DND-41 (cell line): ENCODE measurements at regions not wholly inside any gene's neighbourhood (a gene's known extent, or its start where the extent isn't known, plus 50 kb on each side); places are given as distances from the start of the nearest gene placed in this dataset.

ENCODE experiments used
- EZH2 ChIP-seq: IDR thresholded peaks from 3 replicates; pipeline ENCODE4 v1.6.1; 2012; ENCODE audit warnings: borderline replicate concordance, low read depth, mild to moderate bottlenecking, moderate library complexity, low read length, inconsistent platforms; ENCODE audit not compliant: severe bottlenecking
- TF ChIP-seq, protein P1 (sequence below): IDR thresholded peaks from 2 replicates; pipeline ENCODE4 v1.5.1; 2012; ENCODE audit warnings: borderline replicate concordance, low read length, moderate library complexity, mild to moderate bottlenecking; ENCODE audit not compliant: poor library complexity, severe bottlenecking; ENCODE audit errors: extremely low read depth

DNA sequence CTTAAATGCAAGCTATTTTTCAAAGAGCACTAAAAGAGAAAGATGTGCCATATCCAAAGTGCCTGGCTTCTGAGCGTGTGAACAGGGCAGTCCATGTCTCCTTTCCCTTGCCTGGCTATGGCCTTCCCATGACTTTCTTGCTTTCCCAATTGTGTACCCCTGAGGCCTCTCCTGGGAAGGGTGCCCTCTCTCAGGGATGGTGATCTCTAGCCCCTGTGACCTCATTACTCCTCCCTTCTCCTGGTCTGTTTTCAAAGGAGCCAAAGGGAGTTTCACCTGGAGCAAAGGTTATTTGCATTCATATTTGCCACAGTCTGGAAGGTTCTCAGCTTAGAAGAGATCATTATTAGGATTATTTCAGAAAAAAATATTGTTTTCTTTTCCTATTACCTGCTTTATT, 429.4 kb upstream of the TMTC1 start:
- TF ChIP-seq, protein P1, sequence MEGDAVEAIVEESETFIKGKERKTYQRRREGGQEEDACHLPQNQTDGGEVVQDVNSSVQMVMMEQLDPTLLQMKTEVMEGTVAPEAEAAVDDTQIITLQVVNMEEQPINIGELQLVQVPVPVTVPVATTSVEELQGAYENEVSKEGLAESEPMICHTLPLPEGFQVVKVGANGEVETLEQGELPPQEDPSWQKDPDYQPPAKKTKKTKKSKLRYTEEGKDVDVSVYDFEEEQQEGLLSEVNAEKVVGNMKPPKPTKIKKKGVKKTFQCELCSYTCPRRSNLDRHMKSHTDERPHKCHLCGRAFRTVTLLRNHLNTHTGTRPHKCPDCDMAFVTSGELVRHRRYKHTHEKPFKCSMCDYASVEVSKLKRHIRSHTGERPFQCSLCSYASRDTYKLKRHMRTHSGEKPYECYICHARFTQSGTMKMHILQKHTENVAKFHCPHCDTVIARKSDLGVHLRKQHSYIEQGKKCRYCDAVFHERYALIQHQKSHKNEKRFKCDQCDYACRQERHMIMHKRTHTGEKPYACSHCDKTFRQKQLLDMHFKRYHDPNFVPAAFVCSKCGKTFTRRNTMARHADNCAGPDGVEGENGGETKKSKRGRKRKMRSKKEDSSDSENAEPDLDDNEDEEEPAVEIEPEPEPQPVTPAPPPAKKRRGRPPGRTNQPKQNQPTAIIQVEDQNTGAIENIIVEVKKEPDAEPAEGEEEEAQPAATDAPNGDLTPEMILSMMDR, result no peak
- no peak for TF ChIP-seq EZH2
